ENCODE measurements at regions not wholly inside any gene's neighbourhood (a gene's known extent, or its start where the extent isn't known, plus 50 kb on each side); places are given as distances from the start of the nearest gene placed in this dataset.
"Not testable (repeated sequence)": the region's sequence is repeated elsewhere in the genome, so short reads cannot be mapped to it uniquely, and the experiment has no call there.

DNA sequence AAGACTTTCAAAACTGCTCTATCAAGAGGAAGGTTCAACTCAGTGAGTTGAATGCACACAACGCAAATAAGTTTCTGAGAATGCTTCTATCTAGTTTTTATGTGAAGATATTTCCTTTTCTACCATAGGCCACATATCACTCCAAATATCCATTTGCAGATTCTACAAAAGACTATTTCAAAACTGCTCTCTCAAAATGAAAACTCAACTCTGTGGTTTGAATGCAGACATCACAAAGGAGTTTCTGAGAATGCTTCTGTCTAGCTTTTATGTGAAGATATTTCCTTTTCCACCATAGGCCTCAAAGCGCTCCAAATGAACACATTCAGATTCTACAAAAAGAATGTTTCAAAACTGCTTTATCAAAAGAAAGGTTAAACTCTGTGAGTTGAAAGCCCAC is 1093.1 kb upstream of the DEFB115 start:
- POLR2A ChIA-PET; CTCF ChIA-PET; intact Hi-C loops (cut with micrococcal nuclease); H3K36me3 Mint-ChIP-seq (ENCODE audit: low read depth); H3K4me3 Mint-ChIP-seq; H3K4me1 Mint-ChIP-seq; ATAC-seq (ENCODE audit: low read depth); DNase-seq; H3K27ac Mint-ChIP-seq; H3K27me3 Mint-ChIP-seq; H3K9me3 Mint-ChIP-seq: not testable (repeated sequence)

DNA sequence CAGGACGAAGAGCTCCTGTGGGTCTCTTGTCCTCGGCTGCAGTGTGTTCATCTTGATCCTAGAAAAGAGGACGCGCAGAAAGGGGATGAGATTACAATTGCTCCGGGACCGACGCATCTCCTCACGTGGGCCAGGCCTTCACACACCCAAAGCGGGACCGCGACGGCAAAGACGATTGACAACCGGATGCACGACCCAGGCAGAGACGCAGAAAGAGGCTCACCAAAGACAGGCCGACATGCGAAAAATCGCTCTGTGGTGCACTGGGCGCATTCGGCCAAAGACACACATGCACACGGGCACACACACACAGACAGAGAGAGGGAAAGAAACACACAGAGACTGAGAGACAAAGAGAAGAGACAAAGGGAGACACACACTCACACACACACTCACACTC is 1089.9 kb upstream of the DEFB115 start:
- Mint-ChIP-seq H3K36me3 (ENCODE audit: low read depth) (no peaks in the 10 kb centered on the region), H3K4me1 (no peaks in the 10 kb centered on the region), H3K9me3 (no peaks in the 10 kb centered on the region), H3K27me3 (no peaks in the 10 kb centered on the region), H3K27ac (no peak overlapping the region), H3K4me3 (no peak overlapping the region)
- ChIA-PET CTCF (no interaction called here), POLR2A (no interaction called here)
- DNase-seq (no peak), ATAC-seq (ENCODE audit: low read depth) (no peak)
- TF ChIP-seq, protein P1, sequence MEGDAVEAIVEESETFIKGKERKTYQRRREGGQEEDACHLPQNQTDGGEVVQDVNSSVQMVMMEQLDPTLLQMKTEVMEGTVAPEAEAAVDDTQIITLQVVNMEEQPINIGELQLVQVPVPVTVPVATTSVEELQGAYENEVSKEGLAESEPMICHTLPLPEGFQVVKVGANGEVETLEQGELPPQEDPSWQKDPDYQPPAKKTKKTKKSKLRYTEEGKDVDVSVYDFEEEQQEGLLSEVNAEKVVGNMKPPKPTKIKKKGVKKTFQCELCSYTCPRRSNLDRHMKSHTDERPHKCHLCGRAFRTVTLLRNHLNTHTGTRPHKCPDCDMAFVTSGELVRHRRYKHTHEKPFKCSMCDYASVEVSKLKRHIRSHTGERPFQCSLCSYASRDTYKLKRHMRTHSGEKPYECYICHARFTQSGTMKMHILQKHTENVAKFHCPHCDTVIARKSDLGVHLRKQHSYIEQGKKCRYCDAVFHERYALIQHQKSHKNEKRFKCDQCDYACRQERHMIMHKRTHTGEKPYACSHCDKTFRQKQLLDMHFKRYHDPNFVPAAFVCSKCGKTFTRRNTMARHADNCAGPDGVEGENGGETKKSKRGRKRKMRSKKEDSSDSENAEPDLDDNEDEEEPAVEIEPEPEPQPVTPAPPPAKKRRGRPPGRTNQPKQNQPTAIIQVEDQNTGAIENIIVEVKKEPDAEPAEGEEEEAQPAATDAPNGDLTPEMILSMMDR (IDR thresholded peaks at IDR 0.05) = no peak
- intact Hi-C loops (cut with micrococcal nuclease) = no loop called here

DNA sequence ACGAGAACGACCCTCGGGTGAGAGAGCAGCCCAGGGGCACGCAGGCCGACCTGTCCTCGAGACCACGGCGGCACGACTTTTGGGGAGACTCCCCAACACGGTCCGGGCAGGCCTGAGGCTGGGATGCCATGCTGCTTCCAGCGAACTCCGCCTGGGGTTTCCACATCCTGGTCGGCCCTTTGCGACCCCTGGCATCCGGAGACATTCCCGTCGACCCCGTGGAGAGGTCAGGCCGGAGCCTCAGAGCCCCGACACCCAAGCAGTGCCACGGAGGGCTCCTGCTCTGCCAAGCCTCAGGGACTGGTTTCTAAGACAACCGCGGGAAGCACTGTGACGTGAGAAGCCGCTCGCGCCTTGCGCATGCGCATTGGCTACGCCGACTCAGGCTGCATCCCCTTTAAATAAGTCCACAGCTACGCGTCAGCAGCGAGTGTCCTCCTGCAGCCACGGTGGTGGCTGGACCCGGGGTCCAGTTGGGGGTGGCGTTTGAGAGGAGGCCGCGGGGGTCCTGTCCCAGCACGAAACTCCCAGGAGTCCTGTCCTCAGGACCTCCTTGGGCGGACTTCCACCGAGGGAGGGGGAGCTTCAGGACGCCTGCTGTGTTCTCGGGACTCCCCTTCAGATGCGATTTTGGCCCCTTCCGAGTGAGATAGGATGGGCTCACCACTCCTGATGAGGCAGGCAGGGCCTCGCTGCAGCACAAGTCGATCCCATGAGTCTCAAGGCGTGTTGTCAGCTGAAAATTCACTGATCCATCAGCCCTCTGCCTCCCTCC is 1089.3 kb upstream of the DEFB115 start:
- Mint-ChIP-seq H3K9me3 (no peaks in the 10 kb centered on the region), H3K27ac (no peak overlapping the region), H3K4me3 (no peak overlapping the region), H3K4me1 (no peaks in the 10 kb centered on the region), H3K27me3 (no peaks in the 10 kb centered on the region), H3K36me3 (ENCODE audit: low read depth) (no peaks in the 10 kb centered on the region)
- TF ChIP-seq, protein P1 (IDR thresholded peaks at IDR 0.05) = no peak
- CTCF ChIA-PET = no interaction called here
- intact Hi-C loops (cut with micrococcal nuclease) = no loop called here
- POLR2A ChIA-PET = no interaction called here
- no peak for ATAC-seq (ENCODE audit: low read depth)
- DNase-seq = no peak

DNA sequence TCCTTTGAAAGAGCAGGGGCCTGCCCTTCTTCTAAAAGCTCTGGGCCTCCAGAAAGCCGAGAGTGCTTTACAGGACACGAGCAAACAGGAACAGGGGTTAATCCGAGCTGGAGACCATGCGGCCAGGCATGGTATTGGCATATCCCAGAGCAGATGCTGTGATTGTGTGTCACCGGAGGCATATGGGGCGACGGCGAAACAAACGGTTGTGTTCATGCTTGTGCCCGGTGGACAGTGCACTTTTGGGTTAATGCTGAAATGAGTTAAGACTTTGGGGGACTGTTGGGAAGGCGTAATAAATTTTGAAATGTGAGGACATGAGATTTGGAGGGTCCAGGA is 1088.7 kb upstream of the DEFB115 start:
- CTCF ChIA-PET = no interaction called here
- no peak overlapping the region for H3K4me3 Mint-ChIP-seq
- TF ChIP-seq, protein P1 (IDR thresholded peaks at IDR 0.05) = no peak
- no peak overlapping the region for H3K27ac Mint-ChIP-seq
- no peaks in the 10 kb centered on the region for H3K27me3 Mint-ChIP-seq
- intact Hi-C loops (cut with micrococcal nuclease) = no loop called here
- peaks cover under 1% of the 10 kb centered on the region for H3K9me3 Mint-ChIP-seq
- H3K4me1 Mint-ChIP-seq = no peaks in the 10 kb centered on the region
- DNase-seq = no peak
- POLR2A ChIA-PET = no interaction called here
- no peak for ATAC-seq (ENCODE audit: low read depth)
- H3K36me3 Mint-ChIP-seq (ENCODE audit: low read depth) = no peaks in the 10 kb centered on the region

DNA sequence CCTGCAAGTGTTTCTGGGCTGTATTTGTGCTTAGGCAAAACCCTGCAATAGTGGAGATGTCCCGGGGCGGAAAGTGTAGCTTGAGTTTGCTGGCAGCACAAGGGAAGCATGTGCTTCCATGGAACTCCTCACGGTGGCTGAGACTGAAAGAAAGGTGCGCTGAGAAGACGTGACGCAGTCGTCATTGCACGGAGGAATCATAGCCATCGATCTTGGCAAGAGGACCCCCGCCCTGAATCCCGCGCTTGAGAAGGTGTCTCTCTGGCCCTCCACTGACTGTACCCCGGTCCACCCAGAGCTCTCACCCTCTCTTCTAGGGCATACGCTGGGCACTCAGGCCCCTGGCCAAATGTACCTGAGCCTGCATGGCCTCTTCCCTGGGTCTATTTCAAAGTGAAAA is 1081.8 kb upstream of the DEFB115 start:
- ChIA-PET CTCF (no interaction called here), POLR2A (no interaction called here)
- intact Hi-C loops (cut with micrococcal nuclease) = no loop called here
- no peaks in the 10 kb centered on the region for H3K4me1 Mint-ChIP-seq
- ATAC-seq (ENCODE audit: low read depth) = no peak
- no peaks in the 10 kb centered on the region for H3K36me3 Mint-ChIP-seq (ENCODE audit: low read depth)
- H3K9me3 Mint-ChIP-seq = peaks cover 2% of the 10 kb centered on the region
- TF ChIP-seq, protein P1 (IDR thresholded peaks at IDR 0.05) = no peak
- DNase-seq = no peak
- H3K27me3 Mint-ChIP-seq = no peaks in the 10 kb centered on the region
- H3K4me3 Mint-ChIP-seq = no peak overlapping the region
- H3K27ac Mint-ChIP-seq = no peak overlapping the region

DNA sequence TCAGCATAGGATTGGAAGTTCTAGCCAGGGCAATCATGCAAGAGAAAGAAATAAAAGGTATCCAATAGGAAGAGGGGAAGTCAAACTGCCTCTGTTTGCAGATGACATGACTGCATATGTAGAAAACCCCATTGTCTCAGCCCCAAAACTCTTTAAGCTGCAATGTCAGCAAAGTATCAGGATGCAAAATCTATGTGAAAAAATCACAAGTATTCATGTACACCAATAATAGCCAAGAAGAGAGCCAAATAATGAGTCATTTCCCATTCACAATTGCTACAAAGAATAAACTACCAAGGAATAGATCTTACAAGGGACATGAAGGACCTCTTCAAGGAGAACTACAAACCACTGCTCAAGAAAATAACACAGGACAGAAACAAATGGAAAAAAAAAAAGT is 1074.3 kb upstream of the DEFB115 start:
- ATAC-seq (ENCODE audit: low read depth); H3K4me1 Mint-ChIP-seq; H3K27me3 Mint-ChIP-seq; CTCF ChIA-PET; H3K36me3 Mint-ChIP-seq (ENCODE audit: low read depth); intact Hi-C loops (cut with micrococcal nuclease); H3K9me3 Mint-ChIP-seq; H3K27ac Mint-ChIP-seq; H3K4me3 Mint-ChIP-seq; DNase-seq; POLR2A ChIA-PET: not testable (repeated sequence)

DNA sequence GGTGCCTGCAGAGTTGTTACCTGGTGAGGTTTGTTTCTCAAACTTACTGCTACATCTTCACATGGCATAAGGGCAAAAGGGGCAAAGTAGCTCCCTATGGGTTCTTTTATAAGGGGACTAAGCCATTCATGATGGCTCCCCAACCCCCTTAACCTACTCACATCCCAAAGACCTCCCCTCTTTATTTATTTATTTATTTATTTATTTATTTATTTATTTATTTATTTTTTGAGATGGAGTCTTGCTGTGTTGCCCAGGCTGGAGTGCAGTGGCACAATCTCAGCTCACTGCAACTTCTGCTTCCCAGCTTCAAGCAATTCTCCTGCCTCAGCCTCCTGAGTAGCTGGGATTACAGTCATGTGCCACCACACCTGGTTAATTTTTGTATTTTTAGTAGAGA is 1065.7 kb upstream of the DEFB115 start:
- ATAC-seq (ENCODE audit: low read depth); H3K9me3 Mint-ChIP-seq; POLR2A ChIA-PET; H3K27me3 Mint-ChIP-seq; intact Hi-C loops (cut with micrococcal nuclease); H3K27ac Mint-ChIP-seq; H3K36me3 Mint-ChIP-seq (ENCODE audit: low read depth); DNase-seq; H3K4me1 Mint-ChIP-seq; H3K4me3 Mint-ChIP-seq; CTCF ChIA-PET: not testable (repeated sequence)

DNA sequence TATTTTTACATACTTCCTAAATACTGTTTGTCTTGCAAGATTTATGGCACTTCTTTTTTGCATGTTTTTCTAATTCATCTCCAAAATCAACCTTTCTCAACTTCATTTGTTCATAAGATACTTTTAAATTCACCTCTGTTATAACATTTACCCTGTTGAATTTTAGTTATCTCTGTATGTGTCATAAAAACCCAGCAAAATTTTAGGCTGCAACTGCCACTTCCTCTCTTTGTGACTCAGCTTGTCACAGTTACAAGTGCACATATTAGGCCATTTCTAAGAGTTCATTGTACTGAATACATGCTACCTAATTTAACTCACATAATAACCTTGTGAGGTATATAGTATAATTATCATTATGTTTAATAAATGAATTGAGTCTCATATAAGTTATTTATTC is 1023.0 kb upstream of the DEFB115 start:
- H3K36me3 Mint-ChIP-seq (ENCODE audit: low read depth); CTCF ChIA-PET; ATAC-seq (ENCODE audit: low read depth); H3K27me3 Mint-ChIP-seq; H3K9me3 Mint-ChIP-seq; H3K4me3 Mint-ChIP-seq; intact Hi-C loops (cut with micrococcal nuclease); H3K27ac Mint-ChIP-seq; DNase-seq; POLR2A ChIA-PET; H3K4me1 Mint-ChIP-seq: not testable (repeated sequence)

DNA sequence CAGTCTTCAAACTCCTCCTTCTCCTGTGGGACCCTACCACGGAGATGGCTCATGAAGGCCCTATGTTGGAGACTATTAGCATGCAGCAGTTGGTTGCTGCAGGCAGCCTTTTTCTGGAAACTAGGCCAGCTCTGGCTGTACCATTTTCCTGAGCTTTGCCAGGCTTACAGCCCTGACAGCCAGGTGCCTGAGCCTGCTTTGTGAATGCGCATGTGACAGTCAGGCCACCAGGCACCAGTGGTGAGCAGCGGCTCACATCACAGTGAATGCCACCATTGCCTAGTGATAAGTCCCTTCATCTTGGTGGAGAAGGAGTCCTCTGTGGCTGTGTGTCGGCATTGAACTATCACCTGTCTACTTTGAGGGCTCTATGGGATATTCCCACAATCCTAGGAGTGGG is 982.4 kb upstream of the DEFB115 start:
- intact Hi-C loops (cut with micrococcal nuclease); H3K4me1 Mint-ChIP-seq; H3K27ac Mint-ChIP-seq: not testable (repeated sequence)

More for the DNA sequence above, 982.4 kb upstream of the DEFB115 start:
- POLR2A ChIA-PET; DNase-seq; CTCF ChIA-PET; H3K27me3 Mint-ChIP-seq; H3K4me3 Mint-ChIP-seq; ATAC-seq (ENCODE audit: low read depth); H3K9me3 Mint-ChIP-seq; H3K36me3 Mint-ChIP-seq (ENCODE audit: low read depth): not testable (repeated sequence)
